ENCODE measurements at regions not wholly inside any gene's neighbourhood (a gene's known extent, or its start where the extent isn't known, plus 50 kb on each side); places are given as distances from the start of the nearest gene placed in this dataset.

GRCh38 chr3:20391644-20392043 lies 205.6 kb upstream of the SGO1 start:
- H3K9me3 ChIP-seq: no peaks in the 10 kb centered on the region
- WGBS, 5 donors: 59 to 78% (median 64%) methylated on average over 3 of the region's 3 CpGs
- H3K4me3 ChIP-seq: no peak overlapping the region
- H3K27me3 ChIP-seq: no peaks in the 10 kb centered on the region
- intact Hi-C loops (cut with DNase I; ENCODE audit: low total_unique reads): no loop called here
- TF ChIP-seq POLR2A (IDR thresholded peaks at IDR 0.05): no peak
- no peak for TF ChIP-seq POLR2AphosphoS5 (IDR thresholded peaks at IDR 0.05)
- TF ChIP-seq CTCF (IDR thresholded peaks at IDR 0.05): no peak
- TF ChIP-seq EP300 (IDR thresholded peaks at IDR 0.05): no peak
- H3K4me1 ChIP-seq: no peaks in the 10 kb centered on the region
- no peak for DNase-seq
- H3K36me3 ChIP-seq: no peaks in the 10 kb centered on the region
- no peak overlapping the region for H3K27ac ChIP-seq

GRCh38 chr3:20388971-20389370 lies 203.0 kb upstream of the SGO1 start:
- Histone ChIP-seq H3K4me3 (no peak overlapping the region), H3K27me3 (no peaks in the 10 kb centered on the region), H3K4me1 (no peaks in the 10 kb centered on the region), H3K27ac (no peak overlapping the region), H3K36me3 (no peaks in the 10 kb centered on the region), H3K9me3 (no peaks in the 10 kb centered on the region)
- 44 to 70% (median 62%) methylated on average over 1 of the region's 1 CpG for WGBS, 5 donors
- TF ChIP-seq POLR2AphosphoS5 (IDR thresholded peaks at IDR 0.05) (no peak), EP300 (IDR thresholded peaks at IDR 0.05) (no peak), CTCF (IDR thresholded peaks at IDR 0.05) (no peak), POLR2A (IDR thresholded peaks at IDR 0.05) (no peak)
- intact Hi-C loops (cut with DNase I; ENCODE audit: low total_unique reads): no loop called here
- no peak for DNase-seq

GRCh38 chr3:20380295-20380694 lies 194.3 kb upstream of the SGO1 start:
- no peak for DNase-seq
- TF ChIP-seq EP300 (IDR thresholded peaks at IDR 0.05) (no peak), POLR2A (IDR thresholded peaks at IDR 0.05) (no peak), CTCF (IDR thresholded peaks at IDR 0.05) (no peak), POLR2AphosphoS5 (IDR thresholded peaks at IDR 0.05) (no peak)
- WGBS, 5 donors: 32 to 77% (median 50%) methylated on average over 1 of the region's 1 CpG
- Histone ChIP-seq H3K9me3 (no peaks in the 10 kb centered on the region), H3K27ac (no peak overlapping the region), H3K4me3 (no peak overlapping the region), H3K36me3 (no peaks in the 10 kb centered on the region), H3K4me1 (no peaks in the 10 kb centered on the region), H3K27me3 (no peaks in the 10 kb centered on the region)
- intact Hi-C loops (cut with DNase I; ENCODE audit: low total_unique reads): no loop called here

- H3K36me3 ChIP-seq: no peaks in the 10 kb centered on the region
- no peaks in the 10 kb centered on the region for H3K27me3 ChIP-seq
- H3K27ac ChIP-seq: no peak overlapping the region
- intact Hi-C loops (cut with DNase I; ENCODE audit: low total_unique reads): no loop called here
- no peaks in the 10 kb centered on the region for H3K4me1 ChIP-seq
- WGBS, 5 donors: 17 to 36% (median 30%) methylated on average over 2 of the region's 2 CpGs
- no peak for DNase-seq
- H3K4me3 ChIP-seq: no peak overlapping the region
- TF ChIP-seq CTCF (IDR thresholded peaks at IDR 0.05) (no peak), POLR2A (IDR thresholded peaks at IDR 0.05) (no peak), POLR2AphosphoS5 (IDR thresholded peaks at IDR 0.05) (no peak)
- no peaks in the 10 kb centered on the region for H3K9me3 ChIP-seq
Measured at GRCh38 chr3:20378315-20378714, 192.3 kb upstream of the SGO1 start.
